Vagina (tissue), 2 donors: ENCODE measurements at regions not wholly inside any gene's neighbourhood (a gene's known extent, or its start where the extent isn't known, plus 50 kb on each side); places are given as distances from the start of the nearest gene placed in this dataset.

Experiments
- DNase-seq, 2 donors: peaks; one replicate each; pipeline ENCODE4 v3.0.0-alpha.2; 2017; ENCODE audit errors: extremely low spot score in 2 of 2
- H3K27ac ChIP-seq: fragments of 200-600 bp; sonication (generic); one replicate; pipeline ENCODE4 v1.5.1; 2019
- H3K27me3 ChIP-seq: fragments of 200-600 bp; sonication (generic); one replicate; pipeline ENCODE4 v1.5.1; 2019
- H3K36me3 ChIP-seq, 2 donors: fragments of 200-600 bp; sonication (generic); one replicate each; pipeline ENCODE4 v1.5.1; 2017 to 2019
- H3K4me1 ChIP-seq: fragments of 200-600 bp; sonication (generic); one replicate; pipeline ENCODE4 v1.5.1; 2019
- H3K4me3 ChIP-seq, 2 donors: fragments of 200-600 bp; sonication (generic); 1 replicate in 1 of 2; 2 replicates in 1 of 2; pipeline ENCODE4 v1.5.1; 2016 to 2019
- H3K9me3 ChIP-seq: fragments of 200-600 bp; sonication (generic); one replicate; pipeline ENCODE4 v1.5.1; 2019
- POLR2A ChIP-seq, 2 donors: fragments of 450-650 bp; IDR thresholded peaks; one replicate each; pipeline ENCODE4 v1.6.1; 2017; ENCODE audit warnings: antibody characterized with exemption in 2 of 2, mild to moderate bottlenecking in 2 of 2, moderate library complexity in 2 of 2
- POLR2AphosphoS5 ChIP-seq, 2 donors: sonication (generic); formaldehyde crosslinking; IDR thresholded peaks; one replicate each; pipeline ENCODE4 v1.9.0; 2017; ENCODE audit warnings: antibody characterized with exemption in 2 of 2, mild to moderate bottlenecking in 2 of 2, low read depth in 1 of 2; ENCODE audit not compliant: insufficient read depth in 1 of 2
- intact Hi-C: fragments of 100-400 bp; cut with DNase I; formaldehyde crosslinking; loops from one replicate; pipeline ENCODE4 v1.15.1; 2023
- TF ChIP-seq, protein P1 (sequence below), 3 experiments: fragments of 450-650 bp in 2 of 3; fragments of 200-600 bp in 1 of 3; sonication (generic) in 1 of 3; IDR thresholded peaks; one replicate each; pipeline ENCODE4 v1.5.1; 2017 to 2019; ENCODE audit warnings: antibody characterized with exemption in 3 of 3, mild to moderate bottlenecking in 2 of 3, moderate library complexity in 2 of 3

DNA sequence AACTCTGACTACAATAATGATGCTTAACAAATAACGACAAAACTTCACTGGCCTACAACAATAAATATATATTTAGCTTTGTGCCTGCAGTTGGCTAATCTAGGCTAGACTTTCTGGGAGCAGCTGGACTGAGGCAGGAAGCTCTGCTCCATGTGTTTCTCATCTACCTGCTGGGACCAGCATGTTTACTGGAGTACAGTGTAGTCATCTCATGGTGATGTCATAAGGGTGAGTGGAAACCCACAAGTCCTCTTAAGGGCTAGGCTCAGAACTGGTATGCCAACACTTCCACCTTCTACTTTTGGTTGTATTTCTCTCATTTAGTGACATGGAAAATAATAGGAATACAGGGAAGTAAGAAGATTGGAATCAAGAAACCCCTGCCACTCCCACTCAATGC lies 85.7 kb upstream of the NIPBL start:
- Histone ChIP-seq H3K36me3 (no peaks in the 10 kb centered on the region), H3K27ac (no peak overlapping the region), H3K27me3 (no peaks in the 10 kb centered on the region), H3K4me3 (no peak overlapping the region), H3K9me3 (no peaks in the 10 kb centered on the region), H3K4me1 (no peaks in the 10 kb centered on the region)
- intact Hi-C loops = no loop called here
- TF ChIP-seq, protein P1, sequence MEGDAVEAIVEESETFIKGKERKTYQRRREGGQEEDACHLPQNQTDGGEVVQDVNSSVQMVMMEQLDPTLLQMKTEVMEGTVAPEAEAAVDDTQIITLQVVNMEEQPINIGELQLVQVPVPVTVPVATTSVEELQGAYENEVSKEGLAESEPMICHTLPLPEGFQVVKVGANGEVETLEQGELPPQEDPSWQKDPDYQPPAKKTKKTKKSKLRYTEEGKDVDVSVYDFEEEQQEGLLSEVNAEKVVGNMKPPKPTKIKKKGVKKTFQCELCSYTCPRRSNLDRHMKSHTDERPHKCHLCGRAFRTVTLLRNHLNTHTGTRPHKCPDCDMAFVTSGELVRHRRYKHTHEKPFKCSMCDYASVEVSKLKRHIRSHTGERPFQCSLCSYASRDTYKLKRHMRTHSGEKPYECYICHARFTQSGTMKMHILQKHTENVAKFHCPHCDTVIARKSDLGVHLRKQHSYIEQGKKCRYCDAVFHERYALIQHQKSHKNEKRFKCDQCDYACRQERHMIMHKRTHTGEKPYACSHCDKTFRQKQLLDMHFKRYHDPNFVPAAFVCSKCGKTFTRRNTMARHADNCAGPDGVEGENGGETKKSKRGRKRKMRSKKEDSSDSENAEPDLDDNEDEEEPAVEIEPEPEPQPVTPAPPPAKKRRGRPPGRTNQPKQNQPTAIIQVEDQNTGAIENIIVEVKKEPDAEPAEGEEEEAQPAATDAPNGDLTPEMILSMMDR (IDR thresholded peaks at IDR 0.05) = no peak
- TF ChIP-seq POLR2A (IDR thresholded peaks at IDR 0.05) (no peak), POLR2AphosphoS5 (IDR thresholded peaks at IDR 0.05; ENCODE audit: insufficient read depth in 1 of 2, low read depth in 1 of 2) (no peak)
- DNase-seq = no peak

DNA sequence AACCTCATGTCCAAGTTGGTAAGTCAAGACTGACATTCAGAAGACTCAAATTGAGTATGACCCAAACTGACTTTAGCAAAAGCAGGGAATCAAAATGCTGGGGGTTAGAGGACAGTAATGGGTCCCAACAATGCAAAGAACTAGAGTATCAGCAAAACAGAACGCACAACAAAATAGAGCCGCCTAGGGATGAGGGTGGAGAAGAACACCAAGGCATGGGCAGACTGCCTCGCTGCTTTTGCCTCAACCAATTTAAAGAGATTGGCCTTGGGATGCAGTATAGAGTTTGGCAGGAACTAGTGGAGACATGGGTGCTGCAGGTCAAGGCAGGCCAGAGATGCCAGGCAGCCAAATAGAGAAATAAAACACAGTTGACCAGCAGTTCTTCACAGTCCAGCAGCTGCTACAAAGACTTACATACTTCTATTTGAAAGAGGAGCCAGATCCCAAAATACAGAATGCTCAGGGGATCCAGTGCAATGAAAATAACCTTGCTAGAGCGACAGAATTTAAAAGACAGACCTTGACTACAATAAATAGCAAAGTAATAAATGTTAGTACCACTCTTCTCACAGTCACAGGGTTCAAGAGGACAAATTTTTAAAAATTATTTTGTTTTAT lies 83.9 kb upstream of the NIPBL start:
- no peak overlapping the region for H3K27ac ChIP-seq
- no peaks in the 10 kb centered on the region for H3K4me1 ChIP-seq
- no peaks in the 10 kb centered on the region for H3K36me3 ChIP-seq
- TF ChIP-seq POLR2AphosphoS5 (IDR thresholded peaks at IDR 0.05; ENCODE audit: insufficient read depth in 1 of 2, low read depth in 1 of 2) = no peak
- no peak overlapping the region for H3K4me3 ChIP-seq
- H3K9me3 ChIP-seq = no peaks in the 10 kb centered on the region
- no peaks in the 10 kb centered on the region for H3K27me3 ChIP-seq
- intact Hi-C loops = no loop called here
- DNase-seq = no peak

DNA sequence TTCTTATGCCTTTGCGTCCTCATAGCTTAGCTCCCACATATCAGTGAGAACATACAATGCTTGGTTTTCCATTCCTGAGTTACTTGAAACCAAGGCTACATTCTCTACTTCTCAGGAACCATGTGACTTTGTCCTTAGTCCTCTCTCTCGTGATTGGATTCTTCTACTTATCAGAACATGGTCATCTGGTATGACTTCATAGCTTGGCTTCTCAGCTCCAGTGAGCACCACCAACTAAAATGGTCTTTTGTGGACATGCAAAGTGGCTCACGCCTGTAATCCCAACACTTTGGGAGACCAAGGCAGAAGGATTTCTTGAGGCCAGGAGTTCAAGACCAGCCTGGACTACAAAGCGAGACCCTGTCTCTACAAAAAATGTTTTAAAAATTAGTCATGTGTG lies 81.2 kb upstream of the NIPBL start:
- H3K27ac ChIP-seq = no peak overlapping the region
- intact Hi-C loops = no loop called here
- H3K4me3 ChIP-seq = no peak overlapping the region
- TF ChIP-seq, protein P1 (IDR thresholded peaks at IDR 0.05) = no peak
- no peak for TF ChIP-seq POLR2AphosphoS5 (IDR thresholded peaks at IDR 0.05; ENCODE audit: insufficient read depth in 1 of 2, low read depth in 1 of 2)
- no peak for TF ChIP-seq POLR2A (IDR thresholded peaks at IDR 0.05)
- no peaks in the 10 kb centered on the region for H3K9me3 ChIP-seq
- no peaks in the 10 kb centered on the region for H3K27me3 ChIP-seq
- no peaks in the 10 kb centered on the region for H3K4me1 ChIP-seq
- DNase-seq = no peak
- no peaks in the 10 kb centered on the region for H3K36me3 ChIP-seq

DNA sequence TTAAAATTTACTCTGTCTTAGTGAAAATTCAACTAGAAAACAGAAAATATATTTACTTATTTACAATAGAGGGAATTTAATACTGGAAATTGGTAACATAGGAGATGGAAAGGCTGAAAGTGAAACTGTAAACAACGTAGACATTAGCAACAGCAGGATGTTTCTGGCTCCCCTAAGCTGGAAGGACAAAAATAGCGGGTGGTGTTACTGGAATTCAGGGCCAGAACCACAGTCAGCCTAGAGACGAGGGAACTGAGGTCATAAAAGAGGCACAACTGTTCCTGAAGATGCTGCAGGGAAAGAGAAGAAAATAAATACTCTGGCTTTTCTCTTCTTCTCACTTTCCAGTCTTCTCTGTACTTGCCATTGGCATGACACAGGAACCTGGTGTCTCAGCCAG lies 80.4 kb upstream of the NIPBL start:
- no peak overlapping the region for H3K4me3 ChIP-seq
- no peak for DNase-seq
- H3K4me1 ChIP-seq = no peaks in the 10 kb centered on the region
- H3K9me3 ChIP-seq = no peaks in the 10 kb centered on the region
- no peaks in the 10 kb centered on the region for H3K27me3 ChIP-seq
- intact Hi-C loops = no loop called here
- H3K36me3 ChIP-seq = no peaks in the 10 kb centered on the region
- TF ChIP-seq, protein P1 (IDR thresholded peaks at IDR 0.05) = no peak
- TF ChIP-seq POLR2AphosphoS5 (IDR thresholded peaks at IDR 0.05; ENCODE audit: insufficient read depth in 1 of 2, low read depth in 1 of 2) = no peak
- TF ChIP-seq POLR2A (IDR thresholded peaks at IDR 0.05) = no peak
- H3K27ac ChIP-seq = no peak overlapping the region

DNA sequence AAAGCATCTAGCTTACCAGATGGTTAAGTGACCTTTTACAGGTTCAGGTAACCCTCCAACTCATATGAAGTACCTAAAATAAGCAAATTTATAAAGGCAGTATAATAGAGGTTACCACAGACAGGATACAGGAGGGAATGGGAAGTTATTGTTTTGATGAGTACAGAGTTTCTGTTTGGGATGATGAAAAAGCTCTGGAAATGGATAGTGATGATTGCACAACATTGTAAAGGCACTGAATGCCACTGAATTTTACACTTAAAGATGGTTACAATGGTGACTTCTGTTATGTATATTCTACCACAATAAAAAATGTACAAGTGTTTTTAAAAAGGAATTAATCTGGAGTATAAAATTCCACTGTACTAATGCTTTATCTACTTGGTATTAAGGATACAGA lies 75.0 kb upstream of the NIPBL start:
- no peaks in the 10 kb centered on the region for H3K9me3 ChIP-seq
- H3K4me1 ChIP-seq = no peaks in the 10 kb centered on the region
- no peak overlapping the region for H3K27ac ChIP-seq
- TF ChIP-seq, protein P1 (IDR thresholded peaks at IDR 0.05) = no peak
- no peak for TF ChIP-seq POLR2AphosphoS5 (IDR thresholded peaks at IDR 0.05; ENCODE audit: insufficient read depth in 1 of 2, low read depth in 1 of 2)
- no peak for TF ChIP-seq POLR2A (IDR thresholded peaks at IDR 0.05)
- H3K27me3 ChIP-seq = no peaks in the 10 kb centered on the region
- no peak overlapping the region for H3K4me3 ChIP-seq
- no peak for DNase-seq
- intact Hi-C loops = no loop called here
- no peaks in the 10 kb centered on the region for H3K36me3 ChIP-seq
